GM12878 (cell line): ENCODE measurements at regions not wholly inside any gene's neighbourhood (a gene's known extent, or its start where the extent isn't known, plus 50 kb on each side); places are given as distances from the start of the nearest gene placed in this dataset.

Source experiments
- ATAC-seq: fragments of 200-7000 bp; cut with Tn5 transposase; 3 replicates; pipeline ENCODE4 v1.9.1; 2020; ENCODE audit warnings: mild to moderate bottlenecking, moderate library complexity
- BruUV-seq: library from RNA; stranded (reverse); fragments of 400-500 nt; replicated peaks from 2 replicates; lab custom pipeline; 2021; lab: Mats Ljungman, UMichigan
- CTCF ChIA-PET: fragments of 300-600 bp; sonication (Branson Sonifier 250); formaldehyde crosslinking; extraction: SDS; loops from one replicate; lab custom pipeline; 2021; ENCODE audit warnings: inconsistent platforms; lab: Yijun Ruan, JAX
- POLR2A ChIA-PET: fragments of 350-600 bp; formaldehyde crosslinking; extraction: SDS; loops from one replicate; lab custom pipeline; 2021; ENCODE audit warnings: inconsistent platforms; lab: Charles Lee
- RAD21 ChIA-PET: fragments of 300-600 bp; sonication (Branson Sonifier 250); formaldehyde crosslinking; loops from one replicate; lab custom pipeline; 2023; ENCODE audit warnings: antibody characterized with exemption; ENCODE audit not compliant: unreplicated experiment; lab: Charles Lee
- SMC1A ChIA-PET: fragments of 300-600 bp; sonication (Branson Sonifier 250); formaldehyde crosslinking; loops from one replicate; lab custom pipeline; 2023; ENCODE audit not compliant: unreplicated experiment, uncharacterized antibody; lab: Charles Lee
- DNase-seq: peaks from one replicate; pipeline ENCODE4 v3.0.0-alpha.2; 2011; ENCODE audit warnings: low read depth, low spot score
- FAIRE-seq: peaks from 3 replicates; lab custom pipeline; 2011; peaks lifted over from hg19 to GRCh38; lab: Jason Lieb, UNC
- H2AFZ ChIP-seq: 2 replicates; pipeline ENCODE4 v1.6.0; 2011; ENCODE audit warnings: low read depth, low read length, control low read depth; ENCODE audit not compliant: control insufficient read depth
- H3K27ac ChIP-seq: 2 replicates; pipeline ENCODE4 v1.5.1; 2011; ENCODE audit warnings: control low read depth; ENCODE audit not compliant: control insufficient read depth, insufficient read depth
- H3K27me3 ChIP-seq, 2 experiments: replicated peaks in 1 of 2; 2 replicates each; pipeline versions ENCODE4 v1.6.0 to v1.6.1; 2011; ENCODE audit warnings: low read length in 1 of 2; ENCODE audit not compliant: control insufficient read depth in 2 of 2, insufficient read depth in 2 of 2
- H3K36me3 ChIP-seq, 2 experiments: 2 replicates each; pipeline ENCODE4 v1.5.1; 2011; ENCODE audit warnings: low read length in 1 of 2; ENCODE audit not compliant: control insufficient read depth in 2 of 2, insufficient read depth in 2 of 2
- H3K4me1 ChIP-seq: 2 replicates; pipeline ENCODE4 v1.6.1; 2011; ENCODE audit warnings: mild to moderate bottlenecking, low read length, moderate library complexity, mixed read lengths; ENCODE audit not compliant: control insufficient read depth, insufficient read depth
- H3K4me2 ChIP-seq: 2 replicates; pipeline ENCODE4 v1.6.0; 2011; ENCODE audit warnings: control low read depth; ENCODE audit not compliant: control insufficient read depth, insufficient read depth
- H3K4me3 ChIP-seq: fragments of 200-600 bp; sonication (generic); 2 replicates; pipeline ENCODE4 v1.5.1; 2016
- H3K79me2 ChIP-seq: 2 replicates; pipeline ENCODE4 v1.6.0; 2011; ENCODE audit warnings: low read length; ENCODE audit not compliant: control insufficient read depth, insufficient read depth
- H3K9ac ChIP-seq: 2 replicates; pipeline ENCODE4 v1.8.0; 2011; ENCODE audit warnings: low read length, control low read depth, mixed read lengths; ENCODE audit not compliant: control insufficient read depth, insufficient read depth
- H3K9me3 ChIP-seq: replicated peaks from 3 replicates; pipeline ENCODE4 v1.5.1; 2011; ENCODE audit warnings: mild to moderate bottlenecking, low read length; ENCODE audit not compliant: control insufficient read depth, insufficient read depth
- H4K20me1 ChIP-seq: 2 replicates; pipeline ENCODE4 v1.6.0; 2011; ENCODE audit not compliant: control insufficient read depth, insufficient read depth
- ASH2L ChIP-seq: fragments of 300-600, 200-600 bp; sonication (generic); IDR thresholded peaks from 2 replicates; pipeline ENCODE4 v1.6.1; 2017; ENCODE audit warnings: low read depth, mild to moderate bottlenecking, borderline replicate concordance
- BACH1 ChIP-seq: fragments of 450-650 bp; IDR thresholded peaks from 2 replicates; pipeline ENCODE4 v1.6.1; 2017; ENCODE audit warnings: mild to moderate bottlenecking, borderline replicate concordance
- CEBPZ ChIP-seq: fragments of 150-350 bp; IDR thresholded peaks from 2 replicates; pipeline ENCODE4 v1.6.1; 2016; ENCODE audit warnings: low read depth, low read length
- CREB1 ChIP-seq: IDR thresholded peaks from 2 replicates; pipeline ENCODE4 v1.6.1; 2012; ENCODE audit warnings: low read depth, mild to moderate bottlenecking, inconsistent platforms
- ESRRA ChIP-seq: IDR thresholded peaks from 2 replicates; pipeline ENCODE4 v1.6.1; 2012; ENCODE audit warnings: mild to moderate bottlenecking, low read length, improper control_type of control experiment
- NFIC ChIP-seq: IDR thresholded peaks from 2 replicates; pipeline ENCODE4 v1.6.1; 2012; ENCODE audit warnings: low read depth, mild to moderate bottlenecking, inconsistent platforms, low read length, moderate library complexity
- NFYB ChIP-seq: IDR thresholded peaks from 2 replicates; pipeline ENCODE4 v1.6.1; 2011; ENCODE audit warnings: low read depth, mild to moderate bottlenecking, low read length, improper control_type of control experiment, moderate library complexity; ENCODE audit not compliant: insufficient read depth
- NR2C2 ChIP-seq: IDR thresholded peaks from 2 replicates; pipeline ENCODE4 v1.6.1; 2011; ENCODE audit warnings: borderline replicate concordance, low read depth; ENCODE audit not compliant: control insufficient read depth, insufficient read length
- RAD21 ChIP-seq: IDR thresholded peaks from 2 replicates; pipeline ENCODE4 v1.6.1; 2011; ENCODE audit warnings: mild to moderate bottlenecking, low read depth, low read length, moderate library complexity; ENCODE audit not compliant: insufficient read depth
- SMAD1 ChIP-seq: fragments of 450-650 bp; IDR thresholded peaks from 2 replicates; pipeline ENCODE4 v1.6.1; 2018; ENCODE audit warnings: mild to moderate bottlenecking, low read depth; ENCODE audit not compliant: partially characterized antibody
- TBL1XR1 ChIP-seq: IDR thresholded peaks from 2 replicates; pipeline ENCODE4 v1.6.1; 2012; ENCODE audit warnings: low read depth, low read length, improper control_type of control experiment
- TCF3 ChIP-seq: IDR thresholded peaks from 2 replicates; pipeline ENCODE4 v1.6.1; 2012; ENCODE audit warnings: low read depth, mild to moderate bottlenecking, low read length, borderline replicate concordance; ENCODE audit not compliant: insufficient read depth
- ZBTB11 ChIP-seq: fragments of 450-650 bp; formaldehyde crosslinking; IDR thresholded peaks from 2 replicates; pipeline ENCODE4 v1.5.0; 2022; ENCODE audit warnings: mild to moderate bottlenecking, missing genetic modification characterization
- ZBTB33 ChIP-seq: fragments of 450-650 bp; IDR thresholded peaks from 2 replicates; pipeline ENCODE4 v1.6.1; 2017; ENCODE audit warnings: mild to moderate bottlenecking
- ZNF274 ChIP-seq: IDR thresholded peaks from one replicate; pipeline ENCODE4 v1.8.0; 2011; ENCODE audit not compliant: insufficient read length, insufficient read depth
- WGBS: methylation state at CpG from one replicate; pipeline ENCODE4 v1.1.6; 2016; ENCODE audit warnings: low lambda C conversion rate; ENCODE audit not compliant: insufficient replicate concordance, insufficient coverage; ENCODE audit errors: missing lambda C conversion rate; 5-methylcytosine and 5-hydroxymethylcytosine counted together
- in situ Hi-C: fragments of 300-500 bp; cut with MboI; formaldehyde crosslinking; loops from 9 replicates; pipeline ENCODE4 v1.14.3; 2018; ENCODE audit warnings: mixed read lengths
- intact Hi-C: fragments of 100-400 bp; cut with micrococcal nuclease; formaldehyde crosslinking; loops from one replicate; pipeline ENCODE4 v1.14.2; 2022; ENCODE audit not compliant: unreplicated experiment
- TF ChIP-seq, protein P1 (sequence below): IDR thresholded peaks from 2 replicates; pipeline ENCODE4 v1.6.1; 2011; ENCODE audit warnings: mild to moderate bottlenecking, low read depth, low read length, moderate library complexity; ENCODE audit not compliant: insufficient replicate concordance

- ATAC-seq (no peak), FAIRE-seq (no peak), DNase-seq (no peak)
- TF ChIP-seq ESRRA (no peak), RAD21 (no peak), CREB1 (no peak), NFYB (no peak), CEBPZ (no peak), SMAD1 (no peak), TBL1XR1 (no peak), ZNF274 (no peak), TCF3 (no peak), ZBTB33 (no peak), ASH2L (no peak), NR2C2 (no peak), NFIC (no peak), BACH1 (no peak), ZBTB11 (CRISPR knock-in tag) (no peak)
- TF ChIP-seq, protein P1, sequence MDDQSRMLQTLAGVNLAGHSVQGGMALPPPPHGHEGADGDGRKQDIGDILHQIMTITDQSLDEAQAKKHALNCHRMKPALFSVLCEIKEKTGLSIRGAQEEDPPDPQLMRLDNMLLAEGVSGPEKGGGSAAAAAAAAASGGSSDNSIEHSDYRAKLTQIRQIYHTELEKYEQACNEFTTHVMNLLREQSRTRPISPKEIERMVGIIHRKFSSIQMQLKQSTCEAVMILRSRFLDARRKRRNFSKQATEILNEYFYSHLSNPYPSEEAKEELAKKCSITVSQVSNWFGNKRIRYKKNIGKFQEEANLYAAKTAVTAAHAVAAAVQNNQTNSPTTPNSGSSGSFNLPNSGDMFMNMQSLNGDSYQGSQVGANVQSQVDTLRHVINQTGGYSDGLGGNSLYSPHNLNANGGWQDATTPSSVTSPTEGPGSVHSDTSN: no peak
- ChIA-PET POLR2A (no interaction called here), RAD21 (no interaction called here), SMC1A (no interaction called here), CTCF (no interaction called here)
- Histone ChIP-seq H3K36me3 (no peaks in the 10 kb centered on the region), H2AFZ (no peak overlapping the region), H3K4me1 (no peaks in the 10 kb centered on the region), H3K27ac (no peak overlapping the region), H3K4me2 (no peak overlapping the region), H3K27me3 (no peaks in the 10 kb centered on the region), H3K9ac (no peak overlapping the region), H3K9me3 (no peaks in the 10 kb centered on the region; the same call in 2 of the 3 replicates), H3K79me2 (no peaks in the 10 kb centered on the region), H3K4me3 (no peak overlapping the region), H4K20me1 (no peaks in the 10 kb centered on the region)
- intact Hi-C loops: no loop called here
- in situ Hi-C loops: no loop called here
- 8% methylated on average over 5 of the region's 5 CpGs for whole genome bisulfite sequencing
- BruUV-seq: no TSS peak
Observed at GRCh38 chr4:189786447-189786846, 154.2 kb upstream of the FRG1 start.
